ENCODE measurements at regions not wholly inside any gene's neighbourhood (a gene's known extent, or its start where the extent isn't known, plus 50 kb on each side); places are given as distances from the start of the nearest gene placed in this dataset.

GRCh38 chr16:63092736-63093135, 1056.5 kb upstream of the CDH8 start:
- Mint-ChIP-seq H3K9me3 (peaks cover 10 to 13% of the 10 kb centered on the region in 2 donors), H3K4me3 (no peak overlapping the region), H3K27ac (no peak overlapping the region), H3K4me1 (no peaks in the 10 kb centered on the region), H3K36me3 (no peaks in the 10 kb centered on the region), H3K27me3 (no peaks in the 10 kb centered on the region)
- no peak for DNase-seq
- no peak for ATAC-seq (replicated peaks)

GRCh38 chr16:63082101-63082500, 1045.9 kb upstream of the CDH8 start:
- ATAC-seq (replicated peaks) (no peak), DNase-seq (no peak)
- Mint-ChIP-seq H3K4me3 (no peak overlapping the region), H3K27me3 (no peaks in the 10 kb centered on the region), H3K36me3 (no peaks in the 10 kb centered on the region), H3K27ac (no peak overlapping the region), H3K4me1 (no peaks in the 10 kb centered on the region), H3K9me3 (peaks cover 0 to 2% of the 10 kb centered on the region in 2 donors)

- H3K27ac Mint-ChIP-seq, result no peak overlapping the region
- DNase-seq, result no peak
- peaks cover 2 to 3% of the 10 kb centered on the region in 2 donors for H3K9me3 Mint-ChIP-seq
- no peak overlapping the region for H3K4me3 Mint-ChIP-seq
- H3K36me3 Mint-ChIP-seq, result no peaks in the 10 kb centered on the region
- H3K4me1 Mint-ChIP-seq, result no peaks in the 10 kb centered on the region
- no peak for ATAC-seq (replicated peaks)
- no peaks in the 10 kb centered on the region for H3K27me3 Mint-ChIP-seq
Observed at GRCh38 chr16:63080746-63081145, 1044.5 kb upstream of the CDH8 start.

- no peaks in the 10 kb centered on the region for H3K4me1 Mint-ChIP-seq
- no peaks in the 10 kb centered on the region for H3K27me3 Mint-ChIP-seq
- DNase-seq, result no peak
- no peak for ATAC-seq (replicated peaks)
- H3K4me3 Mint-ChIP-seq, result no peak overlapping the region
- H3K36me3 Mint-ChIP-seq, result no peaks in the 10 kb centered on the region
- peaks cover 0 to 12% of the 10 kb centered on the region in 2 donors for H3K9me3 Mint-ChIP-seq
- no peak overlapping the region for H3K27ac Mint-ChIP-seq
Observed at GRCh38 chr16:63069047-63069446, 1032.8 kb upstream of the CDH8 start.

GRCh38 chr16:63067141-63067540, 1030.9 kb upstream of the CDH8 start:
- no peaks in the 10 kb centered on the region for H3K4me1 Mint-ChIP-seq
- H3K36me3 Mint-ChIP-seq, result no peaks in the 10 kb centered on the region
- peaks cover 0 to 11% of the 10 kb centered on the region in 2 donors for H3K9me3 Mint-ChIP-seq
- DNase-seq (no peak), ATAC-seq (replicated peaks) (no peak)
- no peaks in the 10 kb centered on the region for H3K27me3 Mint-ChIP-seq
- no peak overlapping the region for H3K4me3 Mint-ChIP-seq
- no peak overlapping the region for H3K27ac Mint-ChIP-seq

- Mint-ChIP-seq H3K36me3 (no peaks in the 10 kb centered on the region), H3K4me3 (no peak overlapping the region), H3K27me3 (no peaks in the 10 kb centered on the region), H3K27ac (no peak overlapping the region), H3K9me3 (peaks cover 4 to 11% of the 10 kb centered on the region in 2 donors), H3K4me1 (no peaks in the 10 kb centered on the region)
- ATAC-seq (replicated peaks) (no peak), DNase-seq (no peak)
Observed at GRCh38 chr16:63066552-63066951, 1030.3 kb upstream of the CDH8 start.

GRCh38 chr16:63061319-63061718, 1025.1 kb upstream of the CDH8 start:
- Mint-ChIP-seq H3K36me3 (no peaks in the 10 kb centered on the region), H3K27me3 (no peaks in the 10 kb centered on the region), H3K9me3 (peaks cover 5 to 9% of the 10 kb centered on the region in 2 donors), H3K4me3 (no peak overlapping the region), H3K27ac (no peak overlapping the region), H3K4me1 (no peaks in the 10 kb centered on the region)
- ATAC-seq (replicated peaks) (no peak), DNase-seq (no peak)

- ATAC-seq (replicated peaks), result no peak
- no peak for DNase-seq
- Mint-ChIP-seq H3K9me3 (peaks cover 1 to 9% of the 10 kb centered on the region in 2 donors), H3K36me3 (no peaks in the 10 kb centered on the region), H3K4me3 (no peak overlapping the region), H3K27me3 (no peaks in the 10 kb centered on the region), H3K4me1 (no peaks in the 10 kb centered on the region), H3K27ac (no peak overlapping the region)
Observed at GRCh38 chr16:63059676-63060075, 1023.4 kb upstream of the CDH8 start.

GRCh38 chr16:63057341-63057740, 1021.1 kb upstream of the CDH8 start:
- no peak for DNase-seq
- H3K9me3 Mint-ChIP-seq, result peaks cover 0 to 9% of the 10 kb centered on the region in 2 donors
- no peaks in the 10 kb centered on the region for H3K36me3 Mint-ChIP-seq
- H3K27ac Mint-ChIP-seq, result no peak overlapping the region
- H3K4me3 Mint-ChIP-seq, result no peak overlapping the region
- H3K4me1 Mint-ChIP-seq, result no peaks in the 10 kb centered on the region
- H3K27me3 Mint-ChIP-seq, result no peaks in the 10 kb centered on the region
- ATAC-seq (replicated peaks), result no peak

GRCh38 chr16:63050391-63050790, 1014.2 kb upstream of the CDH8 start:
- H3K36me3 Mint-ChIP-seq, result no peaks in the 10 kb centered on the region
- H3K4me3 Mint-ChIP-seq, result no peak overlapping the region
- DNase-seq, result no peak
- H3K4me1 Mint-ChIP-seq, result no peaks in the 10 kb centered on the region
- H3K27ac Mint-ChIP-seq, result no peak overlapping the region
- ATAC-seq (replicated peaks), result no peak
- peaks cover 0 to 6% of the 10 kb centered on the region in 2 donors for H3K9me3 Mint-ChIP-seq
- no peaks in the 10 kb centered on the region for H3K27me3 Mint-ChIP-seq

- DNase-seq (no peak), ATAC-seq (replicated peaks) (no peak)
- H3K9me3 Mint-ChIP-seq, result peaks cover 9 to 17% of the 10 kb centered on the region in 2 donors
- no peaks in the 10 kb centered on the region for H3K27me3 Mint-ChIP-seq
- no peaks in the 10 kb centered on the region for H3K4me1 Mint-ChIP-seq
- no peak overlapping the region for H3K4me3 Mint-ChIP-seq
- no peak overlapping the region for H3K27ac Mint-ChIP-seq
- H3K36me3 Mint-ChIP-seq, result no peaks in the 10 kb centered on the region
Observed at GRCh38 chr16:63038397-63039106, 1002.3 kb upstream of the CDH8 start.

GRCh38 chr16:63037761-63038396, 1001.6 kb upstream of the CDH8 start:
- Mint-ChIP-seq H3K9me3 (peaks cover 11 to 17% of the 10 kb centered on the region in 2 donors), H3K27me3 (no peaks in the 10 kb centered on the region), H3K4me1 (no peaks in the 10 kb centered on the region), H3K27ac (no peak overlapping the region), H3K36me3 (no peaks in the 10 kb centered on the region), H3K4me3 (no peak overlapping the region)
- ATAC-seq (replicated peaks) (no peak), DNase-seq (no peak)

GRCh38 chr16:63018581-63019223, 982.5 kb upstream of the CDH8 start:
- peaks cover 4 to 11% of the 10 kb centered on the region in 2 donors for H3K9me3 Mint-ChIP-seq
- no peak overlapping the region for H3K4me3 Mint-ChIP-seq
- H3K36me3 Mint-ChIP-seq, result no peaks in the 10 kb centered on the region
- H3K27ac Mint-ChIP-seq, result no peak overlapping the region
- no peak for ATAC-seq (replicated peaks)
- no peak for DNase-seq
- no peaks in the 10 kb centered on the region for H3K27me3 Mint-ChIP-seq
- H3K4me1 Mint-ChIP-seq, result no peaks in the 10 kb centered on the region

GRCh38 chr16:63008688-63009087, 972.5 kb upstream of the CDH8 start:
- Mint-ChIP-seq H3K27me3 (no peaks in the 10 kb centered on the region), H3K27ac (no peak overlapping the region), H3K9me3 (peaks cover 5 to 14% of the 10 kb centered on the region in 2 donors), H3K36me3 (no peaks in the 10 kb centered on the region), H3K4me3 (no peak overlapping the region), H3K4me1 (no peaks in the 10 kb centered on the region)
- ATAC-seq (replicated peaks), result no peak
- DNase-seq, result no peak

- no peak for DNase-seq
- ATAC-seq (replicated peaks), result no peak
- Mint-ChIP-seq H3K27me3 (no peaks in the 10 kb centered on the region), H3K4me1 (no peaks in the 10 kb centered on the region), H3K27ac (no peak overlapping the region), H3K4me3 (no peak overlapping the region), H3K36me3 (no peaks in the 10 kb centered on the region), H3K9me3 (peaks cover 9 to 17% of the 10 kb centered on the region in 2 donors)
Observed at GRCh38 chr16:63005356-63005755, 969.1 kb upstream of the CDH8 start.
